Glutamatergic neuron (in vitro differentiated cells): ENCODE measurements at regions not wholly inside any gene's neighbourhood (a gene's known extent, or its start where the extent isn't known, plus 50 kb on each side); places are given as distances from the start of the nearest gene placed in this dataset.

ENCODE experiments used
- DNase-seq: peaks from one replicate; pipeline ENCODE4 v3.0.0; 2022
- H3K27ac Mint-ChIP-seq: one replicate; pipeline ENCODE4 v1.8.0; 2020; ENCODE audit warnings: mild to moderate bottlenecking, mixed read lengths, inconsistent platforms; ENCODE audit not compliant: unreplicated experiment
- H3K27me3 Mint-ChIP-seq: one replicate; pipeline ENCODE4 v1.8.0; 2020; ENCODE audit warnings: mild to moderate bottlenecking, moderate library complexity, mixed read lengths, inconsistent platforms; ENCODE audit not compliant: unreplicated experiment
- H3K36me3 Mint-ChIP-seq: one replicate; pipeline ENCODE4 v1.8.0; 2020; ENCODE audit warnings: mild to moderate bottlenecking, mixed read lengths, inconsistent platforms; ENCODE audit not compliant: unreplicated experiment
- H3K4me1 Mint-ChIP-seq: one replicate; pipeline ENCODE4 v1.8.0; 2020; ENCODE audit warnings: mild to moderate bottlenecking, low read depth, mixed read lengths, inconsistent platforms; ENCODE audit not compliant: unreplicated experiment
- H3K4me3 Mint-ChIP-seq: one replicate; pipeline ENCODE4 v1.8.0; 2020; ENCODE audit warnings: mild to moderate bottlenecking, mixed read lengths, inconsistent platforms; ENCODE audit not compliant: unreplicated experiment
- H3K9me3 Mint-ChIP-seq: one replicate; pipeline ENCODE4 v1.8.0; 2020; ENCODE audit warnings: mild to moderate bottlenecking, moderate library complexity, mixed read lengths, inconsistent platforms; ENCODE audit not compliant: unreplicated experiment
- TF ChIP-seq, protein P1 (sequence below): fragments of 200-600 bp; sonication (generic); IDR thresholded peaks from one replicate; pipeline ENCODE4 v1.5.0; 2021; ENCODE audit not compliant: partially characterized antibody, unreplicated experiment

DNA sequence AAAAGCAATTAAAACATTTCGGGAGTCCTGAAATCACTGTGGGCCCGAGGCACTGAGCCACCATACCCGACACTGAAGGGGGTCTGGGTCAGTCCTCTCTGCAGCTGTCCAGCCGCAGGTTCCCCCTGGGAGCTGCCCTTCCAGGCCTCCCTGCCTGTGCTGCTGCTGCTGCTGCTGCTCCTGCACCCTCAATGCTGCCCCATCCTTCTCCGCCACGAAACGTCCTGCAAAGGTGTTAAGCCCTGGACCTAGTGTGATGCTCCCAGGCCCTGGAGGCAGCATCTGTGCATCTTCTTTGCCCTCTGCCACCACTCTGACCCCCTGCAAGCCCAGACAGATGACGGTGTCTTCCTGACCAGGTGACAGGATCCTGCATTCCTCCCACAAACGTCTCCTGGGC is 513.3 kb downstream of the NPHP4 start:
- peaks cover 13% of the 10 kb centered on the region for H3K36me3 Mint-ChIP-seq

DNA sequence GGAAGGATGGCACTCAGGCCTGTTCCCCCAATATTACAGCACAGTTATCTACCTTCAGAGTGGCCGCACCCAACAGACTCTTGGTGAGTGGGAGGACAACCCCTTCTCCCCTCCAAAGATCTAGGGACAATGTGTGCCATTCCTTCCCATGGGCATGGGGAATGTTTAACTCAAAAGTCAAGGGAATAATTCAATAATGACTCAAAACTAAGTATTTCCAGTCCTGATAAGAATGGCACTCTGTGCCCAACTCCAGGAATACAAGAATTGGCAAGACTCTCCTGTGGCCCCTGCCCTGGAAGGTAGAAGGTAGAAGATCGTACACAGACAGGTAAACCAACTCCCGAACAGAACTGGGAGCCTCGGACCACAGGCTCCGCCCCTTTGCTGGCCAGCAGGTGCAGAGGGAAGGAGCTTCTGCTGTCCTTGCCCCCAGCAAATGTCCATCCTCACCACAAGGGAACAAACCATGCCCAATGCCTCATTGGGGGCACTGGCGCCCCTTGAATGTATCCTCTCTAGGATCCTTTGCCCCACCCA is 514.0 kb downstream of the NPHP4 start:
- DNase-seq = no peak
- no peak overlapping the region for H3K4me3 Mint-ChIP-seq
- TF ChIP-seq, protein P1, sequence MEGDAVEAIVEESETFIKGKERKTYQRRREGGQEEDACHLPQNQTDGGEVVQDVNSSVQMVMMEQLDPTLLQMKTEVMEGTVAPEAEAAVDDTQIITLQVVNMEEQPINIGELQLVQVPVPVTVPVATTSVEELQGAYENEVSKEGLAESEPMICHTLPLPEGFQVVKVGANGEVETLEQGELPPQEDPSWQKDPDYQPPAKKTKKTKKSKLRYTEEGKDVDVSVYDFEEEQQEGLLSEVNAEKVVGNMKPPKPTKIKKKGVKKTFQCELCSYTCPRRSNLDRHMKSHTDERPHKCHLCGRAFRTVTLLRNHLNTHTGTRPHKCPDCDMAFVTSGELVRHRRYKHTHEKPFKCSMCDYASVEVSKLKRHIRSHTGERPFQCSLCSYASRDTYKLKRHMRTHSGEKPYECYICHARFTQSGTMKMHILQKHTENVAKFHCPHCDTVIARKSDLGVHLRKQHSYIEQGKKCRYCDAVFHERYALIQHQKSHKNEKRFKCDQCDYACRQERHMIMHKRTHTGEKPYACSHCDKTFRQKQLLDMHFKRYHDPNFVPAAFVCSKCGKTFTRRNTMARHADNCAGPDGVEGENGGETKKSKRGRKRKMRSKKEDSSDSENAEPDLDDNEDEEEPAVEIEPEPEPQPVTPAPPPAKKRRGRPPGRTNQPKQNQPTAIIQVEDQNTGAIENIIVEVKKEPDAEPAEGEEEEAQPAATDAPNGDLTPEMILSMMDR = no peak
- H3K27ac Mint-ChIP-seq = no peak overlapping the region
- H3K27me3 Mint-ChIP-seq = peaks cover 9% of the 10 kb centered on the region
- peaks cover 13% of the 10 kb centered on the region for H3K36me3 Mint-ChIP-seq
- H3K4me1 Mint-ChIP-seq = no peaks in the 10 kb centered on the region
- peaks cover 17% of the 10 kb centered on the region for H3K9me3 Mint-ChIP-seq

More for the DNA sequence above, 513.3 kb downstream of the NPHP4 start:
- H3K27ac Mint-ChIP-seq = no peak overlapping the region
- peaks cover 17% of the 10 kb centered on the region for H3K9me3 Mint-ChIP-seq
- no peak overlapping the region for H3K4me3 Mint-ChIP-seq
- H3K4me1 Mint-ChIP-seq = no peaks in the 10 kb centered on the region
- peaks cover 9% of the 10 kb centered on the region for H3K27me3 Mint-ChIP-seq
- TF ChIP-seq, protein P1 = no peak
- no peak for DNase-seq

GRCh38 chr1:5477716-5478115 is 514.5 kb downstream of the NPHP4 start:
- Mint-ChIP-seq H3K9me3 (peaks cover 13% of the 10 kb centered on the region), H3K4me3 (no peak overlapping the region), H3K27me3 (peaks cover 5% of the 10 kb centered on the region), H3K36me3 (peaks cover 8% of the 10 kb centered on the region), H3K4me1 (no peaks in the 10 kb centered on the region), H3K27ac (no peak overlapping the region)
- TF ChIP-seq, protein P1 = no peak
- no peak for DNase-seq

DNA sequence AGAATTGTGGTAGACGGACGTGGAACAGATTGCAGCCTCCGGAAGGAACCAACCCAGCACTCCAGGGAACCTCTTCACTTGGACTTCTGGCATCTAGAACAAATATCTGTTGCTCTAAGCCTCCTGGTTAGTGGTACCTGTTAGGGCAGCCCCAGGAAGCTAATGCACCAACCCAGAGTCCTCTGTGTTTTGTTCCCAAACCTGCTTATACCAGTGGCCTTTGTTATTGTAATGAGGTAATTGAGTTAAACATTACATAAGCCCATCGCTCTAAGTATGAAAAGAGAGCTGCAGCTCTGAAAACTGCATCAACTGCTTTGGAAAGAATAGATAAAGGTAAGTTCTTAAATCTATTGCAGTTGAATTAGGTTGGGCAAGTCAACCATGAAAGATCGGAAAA is 516.7 kb downstream of the NPHP4 start:
- peaks cover 8% of the 10 kb centered on the region for H3K9me3 Mint-ChIP-seq
- H3K4me1 Mint-ChIP-seq = no peaks in the 10 kb centered on the region
- no peak overlapping the region for H3K4me3 Mint-ChIP-seq
- peaks cover 10% of the 10 kb centered on the region for H3K36me3 Mint-ChIP-seq
- H3K27ac Mint-ChIP-seq = no peak overlapping the region
- peaks cover 2% of the 10 kb centered on the region for H3K27me3 Mint-ChIP-seq
- DNase-seq = no peak
- TF ChIP-seq, protein P1 = no peak

DNA sequence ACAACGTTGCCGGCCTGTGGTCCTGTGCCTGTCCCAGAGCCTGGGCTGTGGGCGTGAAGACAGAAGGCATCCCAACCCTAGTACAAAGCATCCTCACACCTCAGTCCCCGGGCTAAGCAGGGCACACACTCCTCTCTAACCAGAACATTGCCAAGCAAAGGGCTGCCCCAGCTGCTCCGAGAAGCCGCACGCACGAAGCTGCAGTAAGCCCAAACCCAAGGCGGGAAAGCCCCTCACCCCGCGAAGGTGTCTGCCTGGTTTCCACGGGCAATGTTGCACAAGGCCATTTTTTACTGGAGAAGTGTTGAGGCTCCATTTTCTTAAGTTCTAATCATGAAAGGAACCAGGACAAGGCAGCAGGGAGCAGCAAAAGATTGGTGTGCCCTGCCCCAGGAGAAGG is 519.0 kb downstream of the NPHP4 start:
- H3K4me3 Mint-ChIP-seq = no peak overlapping the region
- peaks cover 10% of the 10 kb centered on the region for H3K36me3 Mint-ChIP-seq
- H3K27me3 Mint-ChIP-seq = no peaks in the 10 kb centered on the region
- H3K9me3 Mint-ChIP-seq = peaks cover 5% of the 10 kb centered on the region
- no peaks in the 10 kb centered on the region for H3K4me1 Mint-ChIP-seq
- no peak for DNase-seq
- TF ChIP-seq, protein P1 = no peak
- no peak overlapping the region for H3K27ac Mint-ChIP-seq
